HG03575 (cell line): ENCODE measurements at regions not wholly inside any gene's neighbourhood (a gene's known extent, or its start where the extent isn't known, plus 50 kb on each side); places are given as distances from the start of the nearest gene placed in this dataset.

Experiments
- ATAC-seq: cut with Tn5 transposase; IDR thresholded peaks from one replicate; pipeline ENCODE4 v1.9.1; 2021; ENCODE audit not compliant: unreplicated experiment, insufficient number of reproducible peaks, low FRiP score; ENCODE audit errors: extremely low read depth

DNA sequence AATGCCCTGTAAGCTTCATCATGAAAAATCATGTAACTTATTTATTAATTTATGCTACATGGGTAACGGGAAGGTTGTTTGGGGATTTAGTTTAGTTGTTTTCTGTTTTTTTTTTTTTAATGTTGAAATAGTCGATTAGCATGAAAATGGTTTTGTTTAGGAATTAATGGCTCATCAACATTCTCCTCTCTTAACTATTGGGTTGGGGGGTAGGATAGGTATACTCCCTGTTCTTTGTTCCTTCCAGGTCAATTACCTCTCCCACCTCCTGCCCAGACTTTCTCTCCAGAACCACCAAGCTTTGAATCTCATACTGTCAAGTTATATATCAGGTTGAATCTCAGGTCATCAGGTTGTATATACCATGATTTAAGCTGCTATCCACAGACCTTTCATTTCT is 568.7 kb upstream of the DSEL start:
- ATAC-seq, result no peak

DNA sequence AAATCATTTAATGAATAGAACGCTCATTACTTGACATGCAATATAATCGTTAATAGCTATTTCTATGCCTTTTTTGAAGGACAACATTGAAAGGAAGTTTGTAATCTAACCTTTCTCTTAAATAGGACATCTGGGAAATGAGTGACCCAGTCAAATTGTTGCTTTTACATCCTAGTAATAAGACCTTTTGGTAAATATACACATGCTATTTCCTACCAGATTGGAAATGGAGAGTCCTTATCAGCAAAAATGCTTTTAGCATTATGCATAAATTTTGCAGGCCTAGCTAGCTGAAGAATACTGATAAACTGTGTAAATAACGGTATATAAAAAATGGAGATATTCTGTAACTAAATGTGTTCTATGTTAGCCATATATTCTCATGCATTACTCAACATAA is 567.3 kb upstream of the DSEL start:
- ATAC-seq, result no peak

DNA sequence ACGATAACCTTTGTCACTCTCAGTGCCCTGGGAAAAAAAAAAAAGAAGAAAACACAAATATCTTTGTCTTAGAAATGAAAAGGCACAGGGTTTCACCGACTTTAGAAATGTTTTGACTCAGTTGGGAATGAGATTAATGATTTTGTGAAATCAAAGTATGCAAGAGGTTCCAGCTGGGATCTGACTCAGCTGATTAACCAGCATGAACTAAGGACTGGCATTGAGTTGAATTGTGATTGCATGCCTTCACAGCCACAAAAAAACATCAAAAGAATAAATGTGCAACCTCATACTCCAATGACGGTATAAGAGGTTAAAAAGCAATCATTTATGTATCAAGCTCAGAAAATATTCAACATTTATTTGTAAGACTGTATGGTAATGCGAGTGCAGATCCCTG is 566.6 kb upstream of the DSEL start:
- no peak for ATAC-seq

DNA sequence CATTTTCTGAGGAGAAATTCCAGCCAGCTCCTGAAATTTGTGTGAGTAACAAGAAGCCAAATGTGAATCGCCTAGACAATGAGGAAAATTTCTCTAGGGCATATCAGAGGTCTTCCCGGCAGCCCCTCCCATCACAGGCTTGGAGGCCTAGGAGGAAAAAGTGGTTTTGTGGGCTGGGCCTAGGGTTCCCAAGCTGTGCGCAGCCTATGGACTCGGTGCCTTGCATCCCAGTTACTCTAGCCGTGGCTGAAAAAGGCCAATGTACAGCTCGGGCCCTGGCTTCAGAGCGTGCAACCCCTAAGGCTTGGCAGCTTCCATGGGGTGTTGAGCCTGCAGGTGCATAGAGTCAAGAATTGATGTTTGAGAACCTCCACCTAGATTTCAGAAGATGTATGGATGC is 556.2 kb upstream of the DSEL start:
- ATAC-seq, result no peak

DNA sequence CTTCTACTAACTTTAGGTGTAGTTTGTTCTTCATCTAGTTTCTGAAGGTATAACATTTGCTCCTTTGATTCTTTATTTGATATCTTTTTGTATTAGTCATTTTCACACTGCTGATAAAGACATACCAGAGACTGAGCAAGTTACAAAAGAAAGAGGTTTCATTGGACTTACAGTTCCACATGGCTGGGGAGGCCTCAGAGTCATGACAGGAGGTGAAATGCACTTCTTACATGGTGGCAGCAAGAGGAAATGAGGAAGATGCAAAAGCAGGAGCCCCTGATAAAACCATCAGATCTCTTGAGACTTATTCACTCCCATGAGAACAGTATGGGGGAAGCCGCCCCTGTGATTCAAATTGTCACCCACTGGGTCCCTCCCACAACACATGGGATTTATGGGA is 544.4 kb upstream of the DSEL start:
- ATAC-seq, result no peak

DNA sequence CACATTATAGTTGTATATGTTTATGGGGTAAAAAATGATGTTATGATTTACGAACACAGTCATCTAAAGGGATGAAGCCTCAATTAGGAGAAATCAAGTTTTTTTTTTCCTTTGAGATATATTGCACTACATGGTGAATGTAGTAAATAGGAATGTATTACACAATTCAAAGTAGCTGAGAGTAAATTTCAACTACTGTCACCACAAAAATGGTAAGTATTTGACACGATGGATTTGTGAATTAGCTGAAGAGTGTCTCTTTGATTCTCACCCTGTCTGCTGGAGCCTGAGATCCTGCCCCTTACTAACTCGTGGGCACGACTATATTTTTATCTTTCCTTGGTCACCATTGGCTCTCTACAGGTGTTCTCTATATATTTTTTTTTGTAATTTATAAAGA is 540.4 kb upstream of the DSEL start:
- no peak for ATAC-seq

DNA sequence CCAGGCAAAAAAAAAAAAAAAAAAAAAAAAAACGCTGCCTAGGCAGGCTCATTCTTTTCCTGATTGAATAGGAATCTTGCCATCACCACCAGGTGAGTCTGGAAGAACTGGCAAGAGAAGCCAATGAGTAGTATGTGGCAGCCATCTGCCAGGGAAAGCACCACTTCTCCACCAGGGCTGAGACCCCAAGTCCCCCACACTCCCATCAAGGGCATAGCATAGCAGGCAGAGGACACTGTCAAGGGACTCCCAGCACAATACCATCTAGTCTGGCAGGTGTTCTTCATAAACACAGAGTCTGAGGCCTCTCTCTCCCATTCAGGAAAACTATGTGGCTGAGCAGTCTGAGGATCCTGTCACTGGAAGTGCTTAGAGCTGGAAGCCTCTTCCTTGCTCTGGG is 538.1 kb upstream of the DSEL start:
- no peak for ATAC-seq

DNA sequence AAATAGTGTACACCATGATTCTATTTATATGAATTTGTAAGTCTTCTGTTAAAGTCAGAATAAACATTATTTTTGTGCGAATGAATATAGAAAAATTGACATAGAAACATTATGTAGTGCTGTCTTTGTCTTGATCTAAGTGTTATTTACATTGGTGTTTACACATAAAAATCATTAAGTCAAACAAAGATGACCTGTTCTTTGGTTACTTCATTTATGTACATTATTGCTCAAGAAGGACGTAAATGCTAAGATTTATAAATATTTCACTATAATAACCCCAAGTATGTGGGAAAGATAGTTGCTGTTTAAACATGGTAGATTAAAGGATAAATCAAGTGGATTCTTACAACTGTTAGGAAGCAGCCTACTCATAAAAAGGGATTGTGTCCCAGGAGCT is 536.8 kb upstream of the DSEL start:
- ATAC-seq, result no peak

DNA sequence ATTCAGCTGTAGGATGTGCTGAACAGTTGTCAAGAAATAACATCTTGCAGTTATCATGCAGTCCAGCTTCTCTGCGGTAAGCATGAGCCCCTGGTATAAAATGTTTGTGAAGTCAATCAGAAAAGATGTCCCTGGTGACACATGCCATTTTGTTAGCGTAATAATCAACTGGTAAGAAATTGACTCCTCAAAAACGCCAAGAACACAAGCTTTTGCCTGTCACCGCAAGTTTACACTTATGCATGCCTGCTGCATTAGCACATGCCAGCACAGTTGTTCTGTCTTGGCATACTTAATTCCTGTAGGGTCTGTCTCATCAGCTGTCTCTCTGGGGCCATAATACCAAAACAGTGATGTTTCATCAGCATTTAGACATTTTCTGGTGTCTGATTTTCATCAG is 524.8 kb upstream of the DSEL start:
- ATAC-seq, result no peak

DNA sequence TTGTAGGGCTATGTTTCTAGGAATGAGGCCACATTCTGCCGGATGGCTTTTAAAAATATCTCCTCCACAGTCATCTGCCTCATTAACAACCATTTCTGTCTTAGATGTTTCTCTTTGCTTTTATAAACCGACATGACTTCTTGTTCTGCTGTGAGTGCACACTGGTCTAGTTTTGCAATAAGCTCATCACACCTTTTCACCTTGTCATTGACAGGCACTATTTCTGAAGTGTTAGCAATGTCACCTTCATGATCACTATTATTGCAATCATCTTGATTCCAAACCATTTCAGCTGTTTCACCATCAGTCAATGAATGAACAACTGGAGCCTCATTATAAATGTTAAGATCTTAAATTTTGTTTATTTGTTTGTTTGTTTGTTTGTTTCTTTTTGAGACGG is 523.7 kb upstream of the DSEL start:
- no peak for ATAC-seq

DNA sequence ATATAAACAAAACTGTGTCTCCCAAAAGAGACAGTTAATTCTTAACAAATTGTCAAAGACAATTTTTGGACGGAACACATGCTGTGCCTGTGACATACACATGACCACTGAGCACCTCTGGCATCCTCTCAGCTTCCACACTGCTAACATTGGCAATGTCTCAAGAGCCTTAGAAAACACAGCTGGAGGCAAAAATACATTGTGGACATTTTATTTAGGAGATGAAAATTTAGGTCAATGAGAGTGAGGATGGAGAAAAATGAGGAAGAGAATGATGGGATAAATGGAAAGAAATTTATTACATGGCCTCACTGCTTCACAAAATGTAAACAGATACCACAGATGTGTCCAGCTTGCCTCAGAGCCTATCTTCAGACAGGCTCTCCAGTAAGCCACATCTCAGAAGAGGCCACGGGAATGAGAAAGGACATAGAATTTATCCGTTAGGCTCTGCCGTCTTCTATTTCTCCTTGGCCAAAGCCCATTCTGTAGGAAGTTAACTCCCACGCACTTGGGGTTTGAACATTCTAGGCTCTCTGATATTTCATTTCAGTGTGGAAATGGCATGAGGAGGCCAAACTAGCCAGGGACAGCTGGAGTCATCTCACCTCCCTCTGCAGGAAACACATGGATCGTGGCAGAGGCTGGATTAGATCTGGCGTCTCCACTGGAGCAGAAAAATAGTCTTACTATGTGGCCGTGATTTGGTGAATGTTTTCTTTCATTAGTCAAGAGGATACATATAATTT is 519.4 kb upstream of the DSEL start:
- ATAC-seq, result no peak

DNA sequence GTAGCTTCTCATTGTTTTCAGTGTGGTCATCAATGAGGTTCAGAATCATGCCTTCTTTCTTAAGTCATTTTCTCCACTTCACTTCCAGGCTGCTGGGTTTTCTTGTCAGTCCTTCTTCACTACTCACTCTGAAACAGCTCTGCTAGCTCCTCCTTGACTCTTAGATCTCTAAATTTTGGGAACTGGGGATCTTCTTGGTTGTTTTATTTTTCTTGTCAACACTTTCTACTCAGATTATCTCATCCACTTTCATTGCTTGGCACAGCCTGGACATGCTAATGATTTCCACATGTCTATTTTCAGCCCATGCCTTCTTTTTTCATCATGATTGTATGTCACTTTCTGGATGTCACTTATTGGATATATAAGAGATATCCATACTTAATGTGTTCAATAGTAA is 517.8 kb upstream of the DSEL start:
- ATAC-seq, result no peak

DNA sequence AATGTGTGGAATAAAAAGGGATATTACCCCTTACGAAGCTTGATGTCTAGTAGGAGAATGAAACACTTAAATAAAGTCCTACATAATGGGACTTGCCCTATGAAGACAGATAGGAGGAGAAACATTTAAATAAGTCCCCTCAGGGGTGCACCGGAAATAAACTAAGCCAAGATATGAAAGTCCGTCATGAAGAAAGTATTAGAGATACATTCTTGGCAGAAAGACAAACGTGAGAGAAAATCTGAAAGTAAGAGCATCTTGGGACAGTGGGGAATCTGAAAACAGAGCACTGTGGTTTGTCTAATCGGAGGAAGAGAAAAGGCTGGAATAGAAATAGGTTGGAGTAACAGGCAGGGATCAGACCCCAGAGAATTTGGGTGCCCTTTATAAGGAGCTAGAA is 516.9 kb upstream of the DSEL start:
- ATAC-seq, result no peak

DNA sequence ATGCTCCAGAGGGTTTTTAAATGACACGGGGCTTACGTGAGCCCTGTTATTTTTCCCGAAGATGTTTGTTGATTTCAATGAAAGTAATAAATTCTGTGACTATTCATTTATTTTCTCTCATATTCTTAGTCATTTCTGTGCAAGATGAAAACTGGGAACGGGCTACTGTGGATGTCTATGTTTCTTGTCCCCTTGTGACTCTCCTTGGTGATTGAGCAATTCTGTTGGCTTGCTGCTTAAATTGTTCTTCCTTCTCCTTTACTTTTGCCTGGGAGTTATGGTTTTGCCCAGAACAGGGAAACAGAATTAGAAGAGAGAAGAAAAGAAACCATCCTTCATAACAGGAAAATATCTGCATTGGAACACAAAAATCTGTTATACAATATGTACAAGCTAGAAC is 508.2 kb upstream of the DSEL start:
- no peak for ATAC-seq

DNA sequence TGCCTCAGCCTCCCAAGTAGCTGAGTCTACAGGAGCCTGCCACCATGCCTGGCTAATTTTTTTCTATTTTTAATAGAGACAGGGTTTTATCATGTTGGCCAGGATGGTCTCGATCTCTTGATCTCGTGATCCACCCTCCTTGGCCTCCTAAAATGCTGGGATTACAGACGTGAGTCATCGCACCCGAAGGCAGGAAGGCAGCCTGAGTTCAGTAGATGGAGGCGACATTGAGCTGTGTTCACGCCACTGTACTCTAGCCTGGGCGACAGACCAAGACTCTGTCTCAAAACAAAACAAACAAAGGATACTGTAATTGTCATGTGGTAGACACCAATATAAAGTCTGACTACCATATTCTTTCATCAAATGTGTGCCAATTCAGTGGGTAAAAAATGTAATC is 500.9 kb upstream of the DSEL start:
- no peak for ATAC-seq

DNA sequence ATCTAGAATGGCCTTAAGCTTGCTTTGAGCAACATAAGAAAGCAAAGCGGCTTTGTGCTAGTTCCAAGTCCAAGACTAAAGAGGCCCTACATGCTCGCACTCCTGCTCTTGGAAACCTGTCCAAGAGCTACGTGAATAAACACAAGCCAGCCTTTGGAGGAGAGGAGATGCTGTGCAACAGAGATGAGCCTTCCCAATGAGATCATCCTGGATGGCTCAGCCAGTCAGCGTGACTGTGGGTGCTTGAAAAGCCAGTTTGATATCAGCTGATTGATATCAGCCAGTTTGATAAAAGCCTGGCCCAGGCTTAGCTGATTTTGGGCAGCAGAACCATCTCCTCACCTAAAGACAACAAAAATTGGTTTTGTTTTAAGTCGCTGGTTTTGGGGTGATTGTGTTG is 481.0 kb upstream of the DSEL start:
- ATAC-seq, result no peak

DNA sequence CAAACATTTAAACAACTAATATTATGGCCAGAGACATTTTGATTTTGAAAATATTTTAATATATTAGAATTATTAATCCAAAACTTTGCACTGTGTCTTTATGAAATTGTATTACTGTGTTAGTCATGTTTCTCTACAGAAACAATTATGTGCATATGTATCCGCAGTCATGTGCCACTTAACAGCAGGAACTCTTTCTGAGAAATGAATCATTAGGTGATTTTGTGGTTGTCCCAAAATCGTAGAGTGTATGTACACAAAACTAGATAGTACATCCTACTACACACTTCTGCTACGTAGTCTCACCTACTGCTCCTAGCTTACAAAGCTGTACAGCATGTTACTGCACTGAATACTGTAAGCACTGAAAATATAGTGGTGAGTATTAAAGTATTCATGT is 479.2 kb upstream of the DSEL start:
- ATAC-seq, result no peak

DNA sequence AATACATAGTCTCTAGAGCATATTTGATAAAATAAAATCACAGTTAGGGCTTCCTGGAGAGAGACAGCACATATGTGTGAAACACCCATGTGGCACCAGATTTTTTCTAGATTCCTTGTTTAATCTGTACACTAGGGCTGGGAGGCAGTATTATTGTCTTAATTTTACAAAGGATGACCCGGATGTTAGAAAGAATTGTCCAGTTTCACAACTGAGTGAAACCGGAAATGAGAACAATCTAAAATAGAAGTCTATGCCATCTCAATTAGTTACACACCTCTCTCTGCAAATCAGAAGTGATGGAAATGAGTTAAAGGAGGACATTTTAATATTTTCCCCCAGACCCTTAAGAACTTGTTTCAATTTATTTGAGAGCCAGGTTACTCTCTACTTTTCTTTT is 463.7 kb upstream of the DSEL start:
- ATAC-seq, result no peak

DNA sequence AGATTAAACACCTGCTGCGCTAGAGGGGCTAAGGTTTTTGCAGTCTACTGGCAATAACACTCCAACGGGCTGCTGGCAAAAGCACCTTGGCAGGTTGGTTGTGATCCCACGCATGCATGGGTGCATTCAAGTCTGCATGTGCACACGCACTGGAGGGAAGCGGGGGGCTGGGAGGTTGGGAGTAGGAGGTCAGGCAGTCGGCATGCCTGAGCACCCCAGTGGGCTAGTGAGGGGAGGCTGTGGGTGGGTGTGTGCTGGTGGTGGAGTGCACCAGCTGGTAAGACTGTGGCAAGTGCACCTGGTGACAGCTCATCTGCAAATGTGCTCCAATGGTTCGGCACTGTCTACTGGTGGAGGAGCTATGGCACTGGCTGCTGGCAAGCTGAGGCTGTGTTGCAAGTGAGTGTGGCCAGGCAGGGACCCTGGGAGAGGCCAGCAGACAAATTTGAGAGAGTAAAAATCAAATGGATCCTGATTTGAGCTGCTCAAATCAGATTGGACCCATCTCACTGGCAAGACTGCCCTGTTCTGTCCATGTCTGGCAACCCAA is 460.6 kb upstream of the DSEL start:
- ATAC-seq, result no peak

DNA sequence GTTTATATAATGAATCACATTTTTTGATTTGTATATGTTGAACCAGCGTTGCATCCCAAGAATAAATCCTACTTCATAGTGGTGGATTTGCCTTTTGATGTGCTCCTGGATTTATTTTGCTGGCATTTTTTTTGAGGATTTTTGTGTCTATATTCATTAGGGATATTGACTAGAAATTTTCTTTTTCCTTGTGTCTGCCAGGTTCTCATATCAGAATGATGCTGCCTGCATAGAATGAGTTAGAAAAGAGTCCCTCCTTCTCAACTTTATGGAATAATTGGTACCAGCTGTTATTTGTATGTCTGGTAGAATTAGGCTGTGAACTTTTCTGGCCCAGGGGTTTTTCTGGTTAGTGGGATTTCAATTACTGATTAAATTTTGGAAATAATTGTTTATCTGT is 457.4 kb upstream of the DSEL start:
- ATAC-seq, result no peak

DNA sequence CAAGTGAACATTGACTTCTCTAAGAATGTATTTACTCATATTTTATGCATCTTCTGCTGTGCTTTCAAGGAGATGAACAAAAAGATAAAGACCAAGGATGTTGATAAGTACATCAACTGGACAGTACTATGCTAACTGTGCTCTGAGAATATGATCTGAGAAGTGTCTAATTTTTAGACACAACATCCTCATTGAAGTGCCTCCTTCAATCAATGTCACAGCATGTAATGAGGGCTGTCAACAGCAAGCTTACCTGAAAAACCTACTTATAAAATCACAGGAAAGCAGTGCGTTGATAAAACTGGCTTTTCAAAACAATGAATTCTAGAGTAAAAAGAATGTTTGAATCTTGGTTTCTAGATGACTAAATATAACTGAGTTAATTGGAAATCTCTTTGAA is 452.9 kb upstream of the DSEL start:
- no peak for ATAC-seq
